GM12878 (cell line): ENCODE measurements at regions not wholly inside any gene's neighbourhood (a gene's known extent, or its start where the extent isn't known, plus 50 kb on each side); places are given as distances from the start of the nearest gene placed in this dataset.

Source experiments
- CEBPB ChIP-seq, 2 experiments: fragments of 150-350 bp in 1 of 2; IDR thresholded peaks; 2 replicates each; pipeline ENCODE4 v1.6.1; 2012 to 2014; ENCODE audit warnings: low read depth in 2 of 2, low read length in 2 of 2, borderline replicate concordance in 1 of 2, inconsistent platforms in 1 of 2
- E2F8 ChIP-seq: fragments of 450-650 bp; IDR thresholded peaks from 2 replicates; pipeline ENCODE4 v1.6.1; 2018; ENCODE audit warnings: mild to moderate bottlenecking, low read depth, moderate library complexity; ENCODE audit not compliant: partially characterized antibody
- EZH2 ChIP-seq: IDR thresholded peaks from 2 replicates; pipeline ENCODE4 v1.6.1; 2012; ENCODE audit warnings: low read depth, mild to moderate bottlenecking, control low read depth, inconsistent platforms, low read length, borderline replicate concordance; ENCODE audit not compliant: control insufficient read depth
- HDAC2 ChIP-seq: fragments of 200-600 bp; sonication (generic); IDR thresholded peaks from 2 replicates; pipeline ENCODE4 v1.6.1; 2017
- JUND ChIP-seq: IDR thresholded peaks from 2 replicates; pipeline ENCODE4 v1.6.1; 2012; ENCODE audit warnings: low read depth, mild to moderate bottlenecking, low read length, improper control_type of control experiment, moderate library complexity
- POLR2A ChIP-seq: IDR thresholded peaks from 2 replicates; pipeline ENCODE4 v1.6.1; 2011; ENCODE audit warnings: low read depth, mild to moderate bottlenecking, low read length
- SIN3A ChIP-seq: IDR thresholded peaks from 2 replicates; pipeline ENCODE4 v1.6.1; 2012; ENCODE audit warnings: low read depth, low read length, improper control_type of control experiment
- SUZ12 ChIP-seq: fragments of 200-600 bp; sonication (generic); IDR thresholded peaks from one replicate; pipeline ENCODE4 v1.6.1; 2018; ENCODE audit warnings: antibody characterized with exemption, mild to moderate bottlenecking; ENCODE audit not compliant: unreplicated experiment
- USF1 ChIP-seq: IDR thresholded peaks from 2 replicates; pipeline ENCODE4 v1.6.1; 2011; ENCODE audit warnings: borderline replicate concordance, low read depth, mild to moderate bottlenecking, moderate library complexity, mixed read lengths, low read length; ENCODE audit not compliant: insufficient read depth; ENCODE audit errors: extremely low read length
- TF ChIP-seq, protein P1 (sequence below), 3 experiments: IDR thresholded peaks in 2 of 3; conservative IDR thresholded peaks in 1 of 3; 2 replicates each; pipeline ENCODE4 v1.5.1; 2011; ENCODE audit warnings: low read depth in 3 of 3, low read length in 3 of 3, mild to moderate bottlenecking in 3 of 3, control low read depth in 2 of 3, moderate library complexity in 2 of 3, inconsistent platforms in 1 of 3, mixed read lengths in 1 of 3; ENCODE audit not compliant: control insufficient read depth in 2 of 3, insufficient read depth in 1 of 3; ENCODE audit errors: extremely low read depth in 1 of 3

GRCh38 chr14:104472073-104472472 is 107.5 kb upstream of the C14orf180 start:
- no peak for TF ChIP-seq JUND
- TF ChIP-seq SUZ12 = no peak
- no peak for TF ChIP-seq POLR2A
- TF ChIP-seq, protein P1, sequence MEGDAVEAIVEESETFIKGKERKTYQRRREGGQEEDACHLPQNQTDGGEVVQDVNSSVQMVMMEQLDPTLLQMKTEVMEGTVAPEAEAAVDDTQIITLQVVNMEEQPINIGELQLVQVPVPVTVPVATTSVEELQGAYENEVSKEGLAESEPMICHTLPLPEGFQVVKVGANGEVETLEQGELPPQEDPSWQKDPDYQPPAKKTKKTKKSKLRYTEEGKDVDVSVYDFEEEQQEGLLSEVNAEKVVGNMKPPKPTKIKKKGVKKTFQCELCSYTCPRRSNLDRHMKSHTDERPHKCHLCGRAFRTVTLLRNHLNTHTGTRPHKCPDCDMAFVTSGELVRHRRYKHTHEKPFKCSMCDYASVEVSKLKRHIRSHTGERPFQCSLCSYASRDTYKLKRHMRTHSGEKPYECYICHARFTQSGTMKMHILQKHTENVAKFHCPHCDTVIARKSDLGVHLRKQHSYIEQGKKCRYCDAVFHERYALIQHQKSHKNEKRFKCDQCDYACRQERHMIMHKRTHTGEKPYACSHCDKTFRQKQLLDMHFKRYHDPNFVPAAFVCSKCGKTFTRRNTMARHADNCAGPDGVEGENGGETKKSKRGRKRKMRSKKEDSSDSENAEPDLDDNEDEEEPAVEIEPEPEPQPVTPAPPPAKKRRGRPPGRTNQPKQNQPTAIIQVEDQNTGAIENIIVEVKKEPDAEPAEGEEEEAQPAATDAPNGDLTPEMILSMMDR (IDR thresholded peaks at IDR 0.05 in 2 of 3, conservative IDR thresholded peaks at IDR 0.05 in 1 of 3; ENCODE audit: control insufficient read depth in 2 of 3, extremely low read depth in 1 of 3, insufficient read depth in 1 of 3, low read depth in 3 of 3, low read length in 3 of 3) = no peak
- TF ChIP-seq CEBPB (IDR thresholded peaks at IDR 0.05; ENCODE audit: borderline replicate concordance in 1 of 2, low read depth in 2 of 2, low read length in 2 of 2) = no peak
- TF ChIP-seq HDAC2 = no peak
- TF ChIP-seq SIN3A = no peak
- TF ChIP-seq EZH2 = no peak
- no peak for TF ChIP-seq USF1
- TF ChIP-seq E2F8 = no peak
